ENCODE measurements at regions not wholly inside any gene's neighbourhood (a gene's known extent, or its start where the extent isn't known, plus 50 kb on each side); places are given as distances from the start of the nearest gene placed in this dataset.

- TF ChIP-seq CTCF (IDR thresholded peaks at IDR 0.05) = no peak
- Mint-ChIP-seq H3K4me3 (ENCODE audit: unreplicated experiment) (no peak overlapping the region), H3K27me3 (ENCODE audit: unreplicated experiment) (no peaks in the 10 kb centered on the region), H3K9me3 (ENCODE audit: unreplicated experiment) (no peaks in the 10 kb centered on the region), H3K27ac (ENCODE audit: unreplicated experiment) (no peak overlapping the region), H3K36me3 (ENCODE audit: unreplicated experiment) (no peaks in the 10 kb centered on the region), H3K4me1 (ENCODE audit: unreplicated experiment) (no peaks in the 10 kb centered on the region)
- DNase-seq (ENCODE audit: extremely low spot score, unreplicated experiment) = no peak
Observed at GRCh38 chr2:142531377-142531776, 346.1 kb upstream of the KYNU start.

GRCh38 chr2:142525720-142526119 is 351.7 kb upstream of the KYNU start:
- H3K27me3 Mint-ChIP-seq (ENCODE audit: unreplicated experiment) = no peaks in the 10 kb centered on the region
- no peaks in the 10 kb centered on the region for H3K36me3 Mint-ChIP-seq (ENCODE audit: unreplicated experiment)
- no peak for TF ChIP-seq CTCF (IDR thresholded peaks at IDR 0.05)
- H3K27ac Mint-ChIP-seq (ENCODE audit: unreplicated experiment) = no peak overlapping the region
- no peak overlapping the region for H3K4me3 Mint-ChIP-seq (ENCODE audit: unreplicated experiment)
- no peaks in the 10 kb centered on the region for H3K9me3 Mint-ChIP-seq (ENCODE audit: unreplicated experiment)
- no peaks in the 10 kb centered on the region for H3K4me1 Mint-ChIP-seq (ENCODE audit: unreplicated experiment)
- no peak for DNase-seq (ENCODE audit: extremely low spot score, unreplicated experiment)

- Mint-ChIP-seq H3K36me3 (ENCODE audit: unreplicated experiment) (no peaks in the 10 kb centered on the region), H3K27ac (ENCODE audit: unreplicated experiment) (no peak overlapping the region), H3K4me3 (ENCODE audit: unreplicated experiment) (no peak overlapping the region), H3K4me1 (ENCODE audit: unreplicated experiment) (no peaks in the 10 kb centered on the region), H3K27me3 (ENCODE audit: unreplicated experiment) (no peaks in the 10 kb centered on the region), H3K9me3 (ENCODE audit: unreplicated experiment) (no peaks in the 10 kb centered on the region)
- TF ChIP-seq CTCF (IDR thresholded peaks at IDR 0.05) = no peak
- no peak for DNase-seq (ENCODE audit: extremely low spot score, unreplicated experiment)
Observed at GRCh38 chr2:142521492-142521891, 356.0 kb upstream of the KYNU start.

GRCh38 chr2:142515493-142515892 is 362.0 kb upstream of the KYNU start:
- Mint-ChIP-seq H3K4me3 (ENCODE audit: unreplicated experiment) (no peak overlapping the region), H3K9me3 (ENCODE audit: unreplicated experiment) (no peaks in the 10 kb centered on the region)

GRCh38 chr2:142509401-142509800 is 368.1 kb upstream of the KYNU start:
- no peak for DNase-seq (ENCODE audit: extremely low spot score, unreplicated experiment)
- Mint-ChIP-seq H3K4me1 (ENCODE audit: unreplicated experiment) (no peaks in the 10 kb centered on the region), H3K36me3 (ENCODE audit: unreplicated experiment) (peaks cover 5% of the 10 kb centered on the region), H3K27ac (ENCODE audit: unreplicated experiment) (no peak overlapping the region), H3K4me3 (ENCODE audit: unreplicated experiment) (no peak overlapping the region), H3K9me3 (ENCODE audit: unreplicated experiment) (peaks cover 13% of the 10 kb centered on the region), H3K27me3 (ENCODE audit: unreplicated experiment) (no peaks in the 10 kb centered on the region)
- no peak for TF ChIP-seq CTCF (IDR thresholded peaks at IDR 0.05)

More at GRCh38 chr2:142515493-142515892, 362.0 kb upstream of the KYNU start:
- no peak overlapping the region for H3K27ac Mint-ChIP-seq (ENCODE audit: unreplicated experiment)
- no peaks in the 10 kb centered on the region for H3K4me1 Mint-ChIP-seq (ENCODE audit: unreplicated experiment)
- TF ChIP-seq CTCF (IDR thresholded peaks at IDR 0.05) = no peak
- no peaks in the 10 kb centered on the region for H3K27me3 Mint-ChIP-seq (ENCODE audit: unreplicated experiment)
- no peak for DNase-seq (ENCODE audit: extremely low spot score, unreplicated experiment)
- H3K36me3 Mint-ChIP-seq (ENCODE audit: unreplicated experiment) = no peaks in the 10 kb centered on the region
